K562 (cell line): ENCODE measurements at regions not wholly inside any gene's neighbourhood (a gene's known extent, or its start where the extent isn't known, plus 50 kb on each side); places are given as distances from the start of the nearest gene placed in this dataset.

Experiments
- EP300 ChIP-seq: IDR thresholded peaks from 2 replicates; pipeline ENCODE4 v1.6.1; 2012; ENCODE audit warnings: low read length, improper control_type of control experiment
- HNRNPK ChIP-seq: fragments of 200-400 bp; formaldehyde crosslinking; IDR thresholded peaks from one replicate; pipeline ENCODE4 v1.6.1; 2018; ENCODE audit warnings: mild to moderate bottlenecking, low read depth, low read length; ENCODE audit not compliant: poor library complexity, severe bottlenecking
- TF ChIP-seq, protein P1 (sequence below): fragments of 150-350 bp; conservative IDR thresholded peaks from 2 replicates; pipeline ENCODE4 v1.6.1; 2014; ENCODE audit warnings: low read length
- TF ChIP-seq, protein P2 (sequence below): sonication (generic); formaldehyde crosslinking; IDR thresholded peaks from 2 replicates; pipeline ENCODE4 v1.8.1; 2022; ENCODE audit warnings: missing genetic modification reagents

- TF ChIP-seq EP300 (no peak), HNRNPK (no peak)
- TF ChIP-seq, protein P1, sequence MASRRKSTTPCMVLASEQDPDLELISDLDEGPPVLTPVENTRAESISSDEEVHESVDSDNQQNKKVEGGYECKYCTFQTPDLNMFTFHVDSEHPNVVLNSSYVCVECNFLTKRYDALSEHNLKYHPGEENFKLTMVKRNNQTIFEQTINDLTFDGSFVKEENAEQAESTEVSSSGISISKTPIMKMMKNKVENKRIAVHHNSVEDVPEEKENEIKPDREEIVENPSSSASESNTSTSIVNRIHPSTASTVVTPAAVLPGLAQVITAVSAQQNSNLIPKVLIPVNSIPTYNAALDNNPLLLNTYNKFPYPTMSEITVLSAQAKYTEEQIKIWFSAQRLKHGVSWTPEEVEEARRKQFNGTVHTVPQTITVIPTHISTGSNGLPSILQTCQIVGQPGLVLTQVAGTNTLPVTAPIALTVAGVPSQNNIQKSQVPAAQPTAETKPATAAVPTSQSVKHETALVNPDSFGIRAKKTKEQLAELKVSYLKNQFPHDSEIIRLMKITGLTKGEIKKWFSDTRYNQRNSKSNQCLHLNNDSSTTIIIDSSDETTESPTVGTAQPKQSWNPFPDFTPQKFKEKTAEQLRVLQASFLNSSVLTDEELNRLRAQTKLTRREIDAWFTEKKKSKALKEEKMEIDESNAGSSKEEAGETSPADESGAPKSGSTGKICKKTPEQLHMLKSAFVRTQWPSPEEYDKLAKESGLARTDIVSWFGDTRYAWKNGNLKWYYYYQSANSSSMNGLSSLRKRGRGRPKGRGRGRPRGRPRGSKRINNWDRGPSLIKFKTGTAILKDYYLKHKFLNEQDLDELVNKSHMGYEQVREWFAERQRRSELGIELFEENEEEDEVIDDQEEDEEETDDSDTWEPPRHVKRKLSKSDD = no peak
- TF ChIP-seq, protein P2, sequence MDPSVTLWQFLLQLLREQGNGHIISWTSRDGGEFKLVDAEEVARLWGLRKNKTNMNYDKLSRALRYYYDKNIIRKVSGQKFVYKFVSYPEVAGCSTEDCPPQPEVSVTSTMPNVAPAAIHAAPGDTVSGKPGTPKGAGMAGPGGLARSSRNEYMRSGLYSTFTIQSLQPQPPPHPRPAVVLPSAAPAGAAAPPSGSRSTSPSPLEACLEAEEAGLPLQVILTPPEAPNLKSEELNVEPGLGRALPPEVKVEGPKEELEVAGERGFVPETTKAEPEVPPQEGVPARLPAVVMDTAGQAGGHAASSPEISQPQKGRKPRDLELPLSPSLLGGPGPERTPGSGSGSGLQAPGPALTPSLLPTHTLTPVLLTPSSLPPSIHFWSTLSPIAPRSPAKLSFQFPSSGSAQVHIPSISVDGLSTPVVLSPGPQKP (CRISPR knock-in tag) = no peak
Measured at GRCh38 chr11:69372589-69373250, 78.8 kb downstream of the MYEOV start.
